ENCODE measurements at regions not wholly inside any gene's neighbourhood (a gene's known extent, or its start where the extent isn't known, plus 50 kb on each side); places are given as distances from the start of the nearest gene placed in this dataset.
"Not testable (repeated sequence)": the region's sequence is repeated elsewhere in the genome, so short reads cannot be mapped to it uniquely, and the experiment has no call there.

GRCh38 chr2:111376272-111376970, 255.7 kb downstream of the BCL2L11 start:
- not testable (repeated sequence) for H3K36me3 ChIP-seq (ENCODE audit: control insufficient read depth in 2 of 2, insufficient read depth in 2 of 2, low read length in 1 of 2); H3K27me3 ChIP-seq (ENCODE audit: control insufficient read depth in 2 of 2, insufficient read depth in 1 of 2, low read length in 1 of 2); H3K9me3 ChIP-seq (ENCODE audit: control insufficient read depth in 2 of 2, insufficient read depth in 1 of 2, low read length in 1 of 2); H3K27ac ChIP-seq (ENCODE audit: low read depth in 1 of 2, low read length in 1 of 2); DNase-seq (ENCODE audit: low read depth in 6 of 9, low spot score in 9 of 9); H3K4me3 ChIP-seq (ENCODE audit: low read length in 2 of 2)
- peaks cover 4 to 12% of the 10 kb centered on the region in 2 donors for H3K4me1 ChIP-seq (ENCODE audit: control insufficient read depth in 2 of 2, insufficient read depth in 2 of 2, low read length in 2 of 2)
- 89% methylated on average over 3 of the region's 9 CpGs for WGBS

DNA sequence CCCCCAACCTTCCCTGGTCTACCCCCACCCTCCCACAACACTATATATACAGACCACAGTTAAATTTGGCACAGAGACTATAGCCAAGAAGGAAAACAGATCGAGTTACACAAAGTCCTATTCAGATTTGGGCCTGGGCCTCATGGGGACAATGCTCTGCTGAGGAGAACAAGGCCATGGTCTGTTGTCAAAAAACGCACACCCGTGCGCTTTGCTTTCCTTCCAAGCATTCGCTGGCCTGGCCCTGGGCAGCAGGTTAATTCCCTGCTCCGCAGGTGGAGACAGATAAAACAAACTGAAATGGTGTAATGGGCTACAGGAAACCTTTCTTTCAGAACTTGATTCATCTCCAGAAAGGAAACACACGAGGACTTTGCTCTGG, 256.2 kb downstream of the BCL2L11 start:
- not testable (repeated sequence) for H3K27ac ChIP-seq (ENCODE audit: low read depth in 1 of 2, low read length in 1 of 2); H3K27me3 ChIP-seq (ENCODE audit: control insufficient read depth in 2 of 2, insufficient read depth in 1 of 2, low read length in 1 of 2); H3K36me3 ChIP-seq (ENCODE audit: control insufficient read depth in 2 of 2, insufficient read depth in 2 of 2, low read length in 1 of 2); H3K4me3 ChIP-seq (ENCODE audit: low read length in 2 of 2); H3K9me3 ChIP-seq (ENCODE audit: control insufficient read depth in 2 of 2, insufficient read depth in 1 of 2, low read length in 1 of 2)
- H3K4me1 ChIP-seq (ENCODE audit: control insufficient read depth in 2 of 2, insufficient read depth in 2 of 2, low read length in 2 of 2), result peaks cover 4 to 12% of the 10 kb centered on the region in 2 donors
- WGBS, result 90% methylated on average over 5 of the region's 7 CpGs
- DNase-seq (ENCODE audit: low read depth in 6 of 9, low spot score in 9 of 9), result peak in 2 of 9 donors; percentile 3 to 13

DNA sequence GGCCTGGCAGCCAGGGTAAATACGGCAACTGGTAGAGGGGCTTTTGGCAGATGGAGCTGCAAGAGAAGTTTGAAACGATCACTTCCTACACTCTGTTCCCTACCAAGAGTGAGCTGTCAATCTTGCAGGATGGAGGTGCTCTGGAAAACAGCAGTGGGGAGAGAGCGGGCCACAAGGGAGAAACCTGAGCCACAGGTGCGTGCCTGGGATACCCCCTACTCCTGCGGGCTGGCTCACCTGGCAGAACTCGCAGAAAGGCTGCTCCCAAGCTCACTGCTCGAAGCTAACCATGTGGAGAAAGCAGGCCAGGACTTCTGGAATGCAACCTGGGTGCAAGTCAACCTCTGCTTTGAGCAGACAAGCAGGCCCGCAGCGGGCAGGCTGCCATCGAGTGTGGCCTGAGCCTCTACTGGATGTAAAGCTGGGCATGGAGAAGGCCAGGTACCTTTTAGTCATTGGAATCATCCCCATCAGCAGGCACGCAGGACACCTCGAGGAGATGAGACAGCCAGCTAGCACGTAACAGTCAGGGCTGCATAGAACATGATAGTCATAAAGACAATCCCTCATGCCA, 256.8 kb downstream of the BCL2L11 start:
- DNase-seq (ENCODE audit: low read depth in 6 of 9, low spot score in 9 of 9); H3K4me3 ChIP-seq (ENCODE audit: low read length in 2 of 2); H3K27me3 ChIP-seq (ENCODE audit: control insufficient read depth in 2 of 2, insufficient read depth in 1 of 2, low read length in 1 of 2); H3K27ac ChIP-seq (ENCODE audit: low read depth in 1 of 2, low read length in 1 of 2); H3K9me3 ChIP-seq (ENCODE audit: control insufficient read depth in 2 of 2, insufficient read depth in 1 of 2, low read length in 1 of 2); H3K36me3 ChIP-seq (ENCODE audit: control insufficient read depth in 2 of 2, insufficient read depth in 2 of 2, low read length in 1 of 2): not testable (repeated sequence)
- H3K4me1 ChIP-seq (ENCODE audit: control insufficient read depth in 2 of 2, insufficient read depth in 2 of 2, low read length in 2 of 2), result peaks cover 4 to 12% of the 10 kb centered on the region in 2 donors
- WGBS, result 82% methylated on average over 4 of the region's 13 CpGs

DNA sequence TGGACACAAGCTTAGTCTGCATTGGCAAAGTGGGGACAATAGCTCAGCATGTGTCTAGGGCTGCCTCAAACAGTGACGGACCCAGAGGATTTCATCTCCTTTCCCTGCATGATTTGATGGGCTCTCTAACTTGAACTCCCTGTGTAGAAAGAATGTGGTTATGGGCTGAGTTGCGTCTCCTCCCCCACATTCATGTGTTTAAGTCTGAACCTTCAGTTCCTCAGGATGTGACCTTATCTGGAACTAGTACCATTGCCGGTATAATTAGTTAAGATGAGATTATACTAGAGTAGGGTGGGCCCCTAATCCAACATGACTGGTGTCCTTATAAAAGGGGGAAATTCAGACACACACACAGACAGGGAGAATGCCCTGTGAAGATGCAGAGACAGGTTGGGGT, 257.6 kb downstream of the BCL2L11 start:
- WGBS, result no CpG with 5 or more reads among the region's 3 CpGs
- H3K27ac ChIP-seq (ENCODE audit: low read depth in 1 of 2, low read length in 1 of 2); H3K9me3 ChIP-seq (ENCODE audit: control insufficient read depth in 2 of 2, insufficient read depth in 1 of 2, low read length in 1 of 2): not testable (repeated sequence)

DNA sequence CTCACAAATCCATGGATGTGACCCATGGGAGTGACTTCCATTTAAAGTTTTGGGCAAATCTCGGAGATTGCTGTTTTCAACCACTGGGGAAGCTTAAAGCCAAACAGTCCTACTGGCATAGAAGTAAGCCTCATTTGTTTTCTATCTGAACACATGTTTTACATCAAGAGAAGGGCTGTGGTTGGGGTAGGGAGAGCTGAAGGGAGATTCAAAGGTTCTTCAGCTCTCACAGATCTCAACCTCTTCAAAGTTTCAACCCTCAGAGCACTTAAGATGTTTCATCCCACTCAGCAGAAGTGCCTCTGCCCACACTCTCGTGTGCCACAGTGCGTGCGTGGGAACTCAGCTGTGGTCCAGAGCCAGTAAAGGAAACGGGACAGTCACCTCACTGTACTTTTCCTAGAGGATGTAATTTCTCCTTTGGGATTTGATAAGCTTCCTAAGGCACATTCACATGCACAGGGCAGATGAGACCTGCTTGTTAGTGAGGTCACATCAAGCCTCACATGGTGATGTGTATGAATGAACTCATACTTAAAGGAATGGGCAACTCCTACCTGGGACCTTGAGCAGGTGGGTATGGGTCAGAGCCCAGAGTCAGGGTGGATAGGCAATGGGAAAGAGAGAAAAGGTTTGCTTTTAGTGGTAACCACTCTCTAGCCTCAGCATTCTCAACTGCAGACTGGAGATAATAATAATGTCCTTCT, 260.2 kb downstream of the BCL2L11 start:
- not testable (repeated sequence) for H3K27ac ChIP-seq (ENCODE audit: low read depth in 1 of 2, low read length in 1 of 2); H3K9me3 ChIP-seq (ENCODE audit: control insufficient read depth in 2 of 2, insufficient read depth in 1 of 2, low read length in 1 of 2)
- 4% methylated on average over 4 of the region's 5 CpGs for WGBS

More for the DNA sequence above, 257.6 kb downstream of the BCL2L11 start:
- not testable (repeated sequence) for H3K27me3 ChIP-seq (ENCODE audit: control insufficient read depth in 2 of 2, insufficient read depth in 1 of 2, low read length in 1 of 2); H3K36me3 ChIP-seq (ENCODE audit: control insufficient read depth in 2 of 2, insufficient read depth in 2 of 2, low read length in 1 of 2); H3K4me3 ChIP-seq (ENCODE audit: low read length in 2 of 2); DNase-seq (ENCODE audit: low read depth in 6 of 9, low spot score in 9 of 9)
- peaks cover 4 to 12% of the 10 kb centered on the region in 2 donors for H3K4me1 ChIP-seq (ENCODE audit: control insufficient read depth in 2 of 2, insufficient read depth in 2 of 2, low read length in 2 of 2)

GRCh38 chr2:111381530-111382306, 261.0 kb downstream of the BCL2L11 start:
- not testable (repeated sequence) for H3K9me3 ChIP-seq (ENCODE audit: control insufficient read depth in 2 of 2, insufficient read depth in 1 of 2, low read length in 1 of 2); DNase-seq (ENCODE audit: low read depth in 6 of 9, low spot score in 9 of 9); H3K4me3 ChIP-seq (ENCODE audit: low read length in 2 of 2); H3K36me3 ChIP-seq (ENCODE audit: control insufficient read depth in 2 of 2, insufficient read depth in 2 of 2, low read length in 1 of 2); H3K27ac ChIP-seq (ENCODE audit: low read depth in 1 of 2, low read length in 1 of 2); H3K27me3 ChIP-seq (ENCODE audit: control insufficient read depth in 2 of 2, insufficient read depth in 1 of 2, low read length in 1 of 2)
- peaks cover 4 to 12% of the 10 kb centered on the region in 2 donors for H3K4me1 ChIP-seq (ENCODE audit: control insufficient read depth in 2 of 2, insufficient read depth in 2 of 2, low read length in 2 of 2)
- 93% methylated on average over 9 of the region's 11 CpGs for WGBS

More for the DNA sequence above, 260.2 kb downstream of the BCL2L11 start:
- peaks cover 4 to 12% of the 10 kb centered on the region in 2 donors for H3K4me1 ChIP-seq (ENCODE audit: control insufficient read depth in 2 of 2, insufficient read depth in 2 of 2, low read length in 2 of 2)
- peak in 4 of 9 donors; percentile 0 to 57 (median 21) for DNase-seq (ENCODE audit: low read depth in 6 of 9, low spot score in 9 of 9)
- not testable (repeated sequence) for H3K27me3 ChIP-seq (ENCODE audit: control insufficient read depth in 2 of 2, insufficient read depth in 1 of 2, low read length in 1 of 2); H3K36me3 ChIP-seq (ENCODE audit: control insufficient read depth in 2 of 2, insufficient read depth in 2 of 2, low read length in 1 of 2); H3K4me3 ChIP-seq (ENCODE audit: low read length in 2 of 2)

- not testable (repeated sequence) for H3K27ac ChIP-seq (ENCODE audit: low read depth in 1 of 2, low read length in 1 of 2); H3K4me3 ChIP-seq (ENCODE audit: low read length in 2 of 2); H3K9me3 ChIP-seq (ENCODE audit: control insufficient read depth in 2 of 2, insufficient read depth in 1 of 2, low read length in 1 of 2); H3K27me3 ChIP-seq (ENCODE audit: control insufficient read depth in 2 of 2, insufficient read depth in 1 of 2, low read length in 1 of 2); DNase-seq (ENCODE audit: low read depth in 6 of 9, low spot score in 9 of 9); H3K36me3 ChIP-seq (ENCODE audit: control insufficient read depth in 2 of 2, insufficient read depth in 2 of 2, low read length in 1 of 2)
- H3K4me1 ChIP-seq (ENCODE audit: control insufficient read depth in 2 of 2, insufficient read depth in 2 of 2, low read length in 2 of 2), result peaks cover 4 to 12% of the 10 kb centered on the region in 2 donors
- 95% methylated on average over 2 of the region's 3 CpGs for WGBS
Observed at GRCh38 chr2:111382507-111382906, 261.8 kb downstream of the BCL2L11 start.

DNA sequence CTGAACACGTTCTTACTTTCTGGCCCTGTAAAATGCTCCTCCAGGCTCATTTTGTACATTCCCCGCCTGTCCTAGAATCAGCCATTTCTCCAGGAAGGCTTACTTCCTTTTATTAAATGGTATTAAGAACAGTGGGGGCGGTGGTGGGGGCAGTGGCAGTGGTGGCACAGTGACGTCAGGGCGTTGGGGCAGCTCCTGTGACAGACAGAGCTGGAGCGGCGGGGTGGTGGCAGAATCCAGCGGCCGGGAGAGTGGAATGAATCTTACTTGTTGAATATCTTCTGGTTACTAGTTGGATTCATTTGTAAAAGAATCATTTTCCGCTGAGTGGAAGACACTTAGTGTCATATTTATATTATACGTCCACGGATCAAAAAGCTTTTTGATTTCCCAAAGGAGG, 262.6 kb downstream of the BCL2L11 start:
- H3K9me3 ChIP-seq (ENCODE audit: control insufficient read depth in 2 of 2, insufficient read depth in 1 of 2, low read length in 1 of 2); DNase-seq (ENCODE audit: low read depth in 6 of 9, low spot score in 9 of 9); H3K27ac ChIP-seq (ENCODE audit: low read depth in 1 of 2, low read length in 1 of 2); H3K4me3 ChIP-seq (ENCODE audit: low read length in 2 of 2); H3K36me3 ChIP-seq (ENCODE audit: control insufficient read depth in 2 of 2, insufficient read depth in 2 of 2, low read length in 1 of 2); H3K27me3 ChIP-seq (ENCODE audit: control insufficient read depth in 2 of 2, insufficient read depth in 1 of 2, low read length in 1 of 2): not testable (repeated sequence)
- H3K4me1 ChIP-seq (ENCODE audit: control insufficient read depth in 2 of 2, insufficient read depth in 2 of 2, low read length in 2 of 2), result peaks cover 4 to 12% of the 10 kb centered on the region in 2 donors
- 89% methylated on average over 10 of the region's 12 CpGs for WGBS

All from thymus (tissue), 11 donors.